Fibroblast of lung (primary cell): ENCODE measurements at regions not wholly inside any gene's neighbourhood (a gene's known extent, or its start where the extent isn't known, plus 50 kb on each side); places are given as distances from the start of the nearest gene placed in this dataset.
A peak's percentile ranks its signal among the peaks of the same experiment; 100 is the strongest.

Experiments
- DNase-seq, 2 donors: peaks; one replicate each; pipeline versions ENCODE4 v3.0.0 to v3.0.0-alpha.2; 2010; ENCODE audit warnings: low read depth in 2 of 2
- H2AFZ ChIP-seq: 2 replicates; pipeline ENCODE4 v1.5.1; 2012; ENCODE audit warnings: low read length, control low read depth, inconsistent platforms
- H3K27ac ChIP-seq: 2 replicates; pipeline ENCODE4 v1.5.1; 2011; ENCODE audit warnings: low read length, control low read depth; ENCODE audit not compliant: insufficient read depth
- H3K27me3 ChIP-seq: 2 replicates; pipeline ENCODE4 v1.5.1; 2011; ENCODE audit warnings: mild to moderate bottlenecking, low read length; ENCODE audit not compliant: control insufficient read depth, insufficient read depth
- H3K36me3 ChIP-seq: 2 replicates; pipeline ENCODE4 v1.5.1; 2011; ENCODE audit warnings: low read length; ENCODE audit not compliant: control insufficient read depth, insufficient read depth
- H3K4me1 ChIP-seq: 2 replicates; pipeline ENCODE4 v1.5.1; 2011; ENCODE audit warnings: low read length; ENCODE audit not compliant: control insufficient read depth, insufficient read depth; ENCODE audit errors: extremely low read depth
- H3K4me2 ChIP-seq: 2 replicates; pipeline ENCODE4 v1.5.1; 2011; ENCODE audit warnings: low read length, control low read depth; ENCODE audit not compliant: insufficient read depth; ENCODE audit errors: extremely low read depth
- H3K4me3 ChIP-seq, 4 experiments: fragments of 200-600 bp in 1 of 4; sonication (generic) in 1 of 4; replicated peaks in 1 of 4; 2 replicates each; pipeline ENCODE4 v1.5.1; 2011 to 2016; ENCODE audit warnings: low read length in 4 of 4, low read depth in 3 of 4, mild to moderate bottlenecking in 3 of 4, control low read depth in 2 of 4, inconsistent platforms in 1 of 4, mixed read lengths in 1 of 4; ENCODE audit not compliant: insufficient read depth in 1 of 4; ENCODE audit errors: control extremely low read depth in 1 of 4
- H3K79me2 ChIP-seq: 2 replicates; pipeline ENCODE4 v1.5.1; 2012; ENCODE audit warnings: mild to moderate bottlenecking, low read length, inconsistent platforms; ENCODE audit not compliant: control insufficient read depth, insufficient read depth
- H3K9ac ChIP-seq: 2 replicates; pipeline ENCODE4 v1.5.1; 2011; ENCODE audit warnings: mild to moderate bottlenecking, low read length, control low read depth; ENCODE audit not compliant: insufficient read depth
- H3K9me3 ChIP-seq: 2 replicates; pipeline ENCODE4 v1.5.1; 2012; ENCODE audit warnings: low read depth, low read length; ENCODE audit not compliant: control insufficient read depth, insufficient read depth
- H4K20me1 ChIP-seq: 2 replicates; pipeline ENCODE4 v1.5.1; 2011; ENCODE audit warnings: low read length; ENCODE audit not compliant: control insufficient read depth, insufficient read depth; ENCODE audit errors: extremely low read depth
- CTCF ChIP-seq, 2 donors: IDR thresholded peaks in 1 of 2; conservative IDR thresholded peaks in 1 of 2; 1 replicate in 1 of 2; 2 replicates in 1 of 2; pipeline ENCODE4 v1.5.1; 2011 to 2012; ENCODE audit warnings: low read length in 2 of 2, control low read depth in 1 of 2, inconsistent platforms in 1 of 2, low read depth in 1 of 2, mild to moderate bottlenecking in 1 of 2
- EZH2 ChIP-seq: IDR thresholded peaks from 2 replicates; pipeline ENCODE4 v1.5.1; 2012; ENCODE audit warnings: low read length, control low read depth, mild to moderate bottlenecking; ENCODE audit errors: missing control alignments

GRCh38 chr4:143046906-143047305 lies 137.8 kb upstream of the USP38 start:
- H4K20me1 ChIP-seq: no peaks in the 10 kb centered on the region
- no peak overlapping the region for H3K4me2 ChIP-seq
- no peak overlapping the region for H2AFZ ChIP-seq
- no peaks in the 10 kb centered on the region for H3K27me3 ChIP-seq
- H3K9me3 ChIP-seq: no peaks in the 10 kb centered on the region
- no peaks in the 10 kb centered on the region for H3K79me2 ChIP-seq
- no peak for DNase-seq
- H3K4me1 ChIP-seq: no peaks in the 10 kb centered on the region
- TF ChIP-seq CTCF (conservative IDR thresholded peaks at IDR 0.05 in 1 of 2, IDR thresholded peaks at IDR 0.05 in 1 of 2; ENCODE audit: low read depth in 1 of 2, low read length in 2 of 2): no peak
- TF ChIP-seq EZH2: no peak
- no peak overlapping the region for H3K9ac ChIP-seq
- H3K27ac ChIP-seq: no peak overlapping the region
- no peak overlapping the region for H3K4me3 ChIP-seq
- H3K36me3 ChIP-seq: no peaks in the 10 kb centered on the region

GRCh38 chr4:143054971-143055370 lies 129.7 kb upstream of the USP38 start:
- Histone ChIP-seq H3K4me1 (no peaks in the 10 kb centered on the region), H3K4me3 (no peak overlapping the region), H4K20me1 (no peaks in the 10 kb centered on the region), H3K4me2 (no peak overlapping the region), H3K79me2 (no peaks in the 10 kb centered on the region), H3K36me3 (no peaks in the 10 kb centered on the region), H3K27me3 (no peaks in the 10 kb centered on the region), H3K9me3 (no peaks in the 10 kb centered on the region), H3K27ac (no peak overlapping the region), H3K9ac (no peak overlapping the region), H2AFZ (no peak overlapping the region)
- DNase-seq: peak in 1 of 2 donors; percentile 37
- no peak for TF ChIP-seq EZH2
- no peak for TF ChIP-seq CTCF (conservative IDR thresholded peaks at IDR 0.05 in 1 of 2, IDR thresholded peaks at IDR 0.05 in 1 of 2; ENCODE audit: low read depth in 1 of 2, low read length in 2 of 2)

GRCh38 chr4:143055997-143056396 lies 128.7 kb upstream of the USP38 start:
- no peak for TF ChIP-seq EZH2
- no peaks in the 10 kb centered on the region for H3K4me1 ChIP-seq
- H3K4me3 ChIP-seq: no peak overlapping the region
- DNase-seq: no peak
- no peak overlapping the region for H2AFZ ChIP-seq
- H3K27ac ChIP-seq: no peak overlapping the region
- no peak overlapping the region for H3K4me2 ChIP-seq
- H3K9ac ChIP-seq: no peak overlapping the region
- H3K36me3 ChIP-seq: no peaks in the 10 kb centered on the region
- no peaks in the 10 kb centered on the region for H4K20me1 ChIP-seq
- H3K79me2 ChIP-seq: no peaks in the 10 kb centered on the region
- no peaks in the 10 kb centered on the region for H3K27me3 ChIP-seq
- no peaks in the 10 kb centered on the region for H3K9me3 ChIP-seq
